HG02852 (cell line): ENCODE measurements at regions not wholly inside any gene's neighbourhood (a gene's known extent, or its start where the extent isn't known, plus 50 kb on each side); places are given as distances from the start of the nearest gene placed in this dataset.

Experiments used
- ATAC-seq: cut with Tn5 transposase; IDR thresholded peaks from one replicate; pipeline ENCODE4 v1.9.1; 2021; ENCODE audit warnings: mild to moderate bottlenecking, moderate library complexity; ENCODE audit not compliant: unreplicated experiment

DNA sequence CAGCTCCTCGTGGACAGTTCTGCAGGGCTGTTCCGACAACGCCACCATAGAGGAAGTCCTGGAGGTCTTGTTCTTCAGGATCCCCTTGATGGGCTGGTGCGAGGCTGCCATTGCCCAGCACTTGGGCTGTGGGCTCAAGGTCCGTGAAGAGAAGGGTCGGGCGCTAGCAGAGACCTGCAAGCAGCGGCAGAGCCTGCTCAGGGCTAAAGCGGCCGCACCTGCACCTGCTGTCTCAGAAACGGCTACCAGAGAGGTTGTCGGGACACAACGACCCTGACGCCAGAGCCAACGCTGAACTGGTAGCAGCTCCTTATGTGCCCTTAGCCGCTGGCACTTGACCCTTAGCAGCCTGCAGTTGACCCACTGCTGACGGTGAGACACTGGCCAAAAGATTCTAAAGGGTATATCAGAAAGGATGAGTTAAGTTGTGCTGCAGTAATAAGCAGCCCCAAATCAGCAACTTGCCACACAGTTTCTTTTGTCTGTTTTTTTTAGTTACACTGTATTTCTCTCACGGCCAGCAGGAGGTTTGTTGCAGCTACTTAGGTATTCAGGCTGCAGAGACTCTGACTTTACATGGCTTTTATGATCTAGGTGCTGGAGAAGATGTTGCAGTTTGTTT is 55.5 kb upstream of the ST6GAL2 start:
- no peak for ATAC-seq

- no peak for ATAC-seq
Observed at GRCh38 chr2:106943468-106944200, 57.7 kb upstream of the ST6GAL2 start.

DNA sequence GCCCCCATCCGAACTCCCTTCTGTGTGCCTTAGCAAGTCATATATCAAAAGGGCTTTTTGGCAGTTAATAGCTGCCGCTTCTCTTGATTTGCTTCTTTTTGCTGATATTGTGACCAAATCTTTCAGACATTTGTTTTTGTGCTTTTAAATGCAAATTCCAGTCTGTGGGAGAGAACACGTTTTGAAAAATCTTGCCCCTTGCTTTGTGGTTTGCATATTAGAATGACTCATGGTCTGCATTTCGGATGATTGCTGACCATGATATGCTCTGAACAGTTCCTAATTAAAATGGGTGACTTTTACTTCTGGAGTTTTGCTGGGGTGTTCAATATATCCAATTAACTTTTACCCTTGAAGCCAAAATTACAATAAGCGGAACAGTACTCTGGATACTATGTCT is 58.2 kb upstream of the ST6GAL2 start:
- no peak for ATAC-seq

GRCh38 chr2:106948540-106948939 is 62.6 kb upstream of the ST6GAL2 start:
- ATAC-seq = no peak

DNA sequence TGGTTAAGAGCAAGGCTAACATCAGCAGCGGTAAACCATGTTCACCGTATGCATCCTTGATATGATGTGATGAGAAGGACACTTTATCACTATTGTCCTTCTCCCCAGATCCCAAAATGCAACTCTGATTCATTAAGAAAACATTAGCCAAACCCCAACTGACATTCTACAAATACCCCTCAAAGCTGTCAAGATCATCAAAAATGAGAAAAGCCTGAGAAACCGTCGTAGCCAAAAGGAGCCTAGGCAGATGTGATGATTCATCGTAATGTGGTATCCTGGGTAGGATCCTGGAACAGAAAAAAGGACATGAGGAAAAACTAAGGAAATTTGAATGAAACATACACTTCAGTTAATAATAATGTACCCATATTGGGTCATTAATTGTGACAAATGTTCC is 67.3 kb upstream of the ST6GAL2 start:
- no peak for ATAC-seq

DNA sequence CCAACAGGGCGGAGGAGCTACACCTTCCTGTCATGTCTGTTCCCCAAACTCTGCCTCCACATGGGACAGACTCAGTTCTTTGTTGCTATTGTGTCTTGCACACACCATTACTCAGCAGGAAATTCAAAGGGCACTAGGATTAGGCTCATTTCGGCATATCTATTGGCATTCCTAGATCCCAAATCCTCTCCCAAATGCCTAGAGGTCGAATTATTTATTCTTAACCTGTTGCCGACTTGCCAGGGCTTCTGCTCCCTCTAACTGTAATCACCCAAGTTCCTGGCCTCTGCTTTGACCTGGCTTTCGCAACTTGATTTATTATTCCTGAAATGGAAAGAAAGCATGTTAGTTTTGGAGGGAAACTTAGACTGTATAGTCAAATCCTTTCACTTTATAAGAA is 67.8 kb upstream of the ST6GAL2 start:
- no peak for ATAC-seq

- ATAC-seq = no peak
Observed at GRCh38 chr2:106954304-106954703, 68.3 kb upstream of the ST6GAL2 start.

- ATAC-seq = no peak
Observed at GRCh38 chr2:106956416-106956815, 70.4 kb upstream of the ST6GAL2 start.

DNA sequence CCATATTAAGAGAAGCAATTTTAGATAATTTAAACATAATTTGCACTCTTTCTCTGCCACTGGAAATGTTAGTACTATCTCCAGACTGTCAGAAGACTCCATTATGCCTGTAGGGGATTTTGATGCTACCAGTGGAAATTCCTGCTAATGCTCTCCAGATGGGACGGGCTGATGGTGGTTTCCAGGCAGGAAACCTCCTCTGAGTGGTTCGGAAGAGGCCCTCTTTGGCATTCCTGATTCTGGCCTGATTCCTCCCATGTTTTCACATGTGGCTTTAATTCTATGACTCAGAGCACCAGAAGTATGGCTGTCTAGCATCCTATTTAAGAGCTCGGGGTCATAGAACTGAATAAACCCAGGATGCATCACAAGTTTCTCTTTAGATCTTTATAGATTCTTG is 70.9 kb upstream of the ST6GAL2 start:
- ATAC-seq = no peak

- no peak for ATAC-seq
Observed at GRCh38 chr2:106959975-106960682, 74.2 kb upstream of the ST6GAL2 start.

DNA sequence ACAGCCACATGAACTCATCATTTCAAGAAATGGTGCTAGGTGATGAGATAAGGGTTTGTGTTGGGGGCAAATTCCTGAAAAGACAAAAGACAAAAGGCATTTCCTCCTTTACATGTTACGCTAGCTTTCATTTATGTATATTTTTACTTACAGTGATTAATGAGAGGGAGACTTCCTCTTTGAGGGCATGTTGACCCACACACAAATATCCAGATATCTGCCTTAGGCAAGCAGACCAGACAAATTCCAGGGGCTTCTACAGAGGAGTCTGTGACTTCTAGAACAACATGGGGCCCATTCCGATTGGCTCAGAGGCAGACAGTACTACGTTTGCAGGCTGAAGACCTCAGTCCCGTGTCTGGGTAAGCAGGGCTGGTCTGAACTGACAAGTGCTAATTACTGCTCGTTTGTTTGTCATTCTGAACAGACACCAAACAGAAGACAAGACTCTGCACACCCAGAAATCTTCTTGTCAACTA is 74.8 kb upstream of the ST6GAL2 start:
- ATAC-seq = no peak

GRCh38 chr2:106961328-106961727 is 75.4 kb upstream of the ST6GAL2 start:
- ATAC-seq = no peak

DNA sequence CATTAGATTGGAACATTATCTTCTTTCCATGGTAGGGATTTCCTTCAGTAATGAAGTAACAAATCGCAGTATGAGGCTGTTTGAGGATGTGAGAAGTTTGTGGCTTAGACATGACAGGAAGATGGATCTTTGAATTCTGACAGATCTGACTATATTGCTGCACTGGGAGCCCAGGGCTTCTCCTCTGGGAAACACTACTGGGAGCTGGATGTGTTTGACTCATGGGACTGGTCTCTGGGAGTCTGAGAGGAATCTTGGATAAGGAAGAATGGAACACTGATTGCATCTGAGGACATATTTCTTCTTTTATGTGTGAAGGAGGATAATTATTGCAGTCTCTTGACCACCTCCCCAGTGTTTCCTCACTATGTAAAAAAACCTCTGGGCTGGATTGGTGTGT is 77.2 kb upstream of the ST6GAL2 start:
- ATAC-seq = no peak

- no peak for ATAC-seq
Observed at GRCh38 chr2:106963893-106964292, 77.9 kb upstream of the ST6GAL2 start.

GRCh38 chr2:106965611-106966010 is 79.6 kb upstream of the ST6GAL2 start:
- ATAC-seq = no peak

DNA sequence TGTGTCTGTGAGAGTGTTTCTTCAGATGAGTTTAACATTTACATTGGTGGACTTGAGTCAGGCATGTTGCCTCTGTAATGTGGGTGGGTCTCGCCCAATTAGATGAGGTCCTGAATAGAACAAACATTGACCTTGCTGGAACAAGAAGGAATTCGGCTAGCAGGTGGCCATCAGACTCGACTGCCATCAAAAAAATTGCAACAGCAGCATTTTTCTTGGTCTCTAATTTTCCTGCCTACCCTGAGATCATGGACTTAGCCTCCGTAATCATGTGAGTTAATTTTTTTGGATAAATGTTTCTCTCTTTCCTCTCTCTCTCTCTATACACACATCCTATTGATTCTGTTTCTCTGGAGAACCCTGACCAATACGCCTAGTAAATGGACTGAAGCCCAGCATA is 83.8 kb upstream of the ST6GAL2 start:
- ATAC-seq = no peak

DNA sequence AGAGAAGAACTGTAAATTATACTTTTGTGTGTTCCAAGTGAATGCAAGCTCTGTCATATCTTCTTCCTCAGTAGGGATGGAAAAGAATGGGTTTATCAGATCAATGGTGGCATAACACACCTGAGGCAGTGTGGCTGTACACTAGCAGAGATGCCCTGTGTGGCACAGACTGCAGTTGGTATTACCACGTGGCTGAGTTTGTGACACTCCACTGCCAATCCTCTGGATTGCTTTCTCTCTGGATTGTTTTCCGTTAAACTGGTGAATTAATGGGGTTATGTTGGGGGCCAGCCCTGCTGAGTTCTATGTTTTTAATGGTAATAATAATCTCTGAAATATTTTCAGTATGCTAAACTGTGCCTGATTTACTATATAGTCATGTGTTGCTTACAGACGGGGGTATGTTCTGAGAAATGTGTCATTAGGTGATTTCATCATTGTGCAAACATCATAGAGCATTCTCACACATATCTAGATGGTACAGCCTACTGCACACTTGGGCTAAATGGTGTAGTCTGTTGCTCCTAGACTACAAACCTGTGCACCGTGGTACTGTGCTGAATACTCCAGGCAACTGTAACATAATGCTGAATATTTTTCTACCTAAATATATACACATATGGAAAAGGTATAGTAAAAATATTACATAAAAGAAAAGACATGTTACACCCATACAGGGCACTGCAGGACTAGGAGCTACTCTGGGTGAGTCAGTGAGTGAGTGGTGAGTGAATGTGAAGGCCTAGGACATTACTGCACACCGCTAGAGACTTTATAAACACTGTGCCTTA is 84.7 kb upstream of the ST6GAL2 start:
- ATAC-seq = no peak

DNA sequence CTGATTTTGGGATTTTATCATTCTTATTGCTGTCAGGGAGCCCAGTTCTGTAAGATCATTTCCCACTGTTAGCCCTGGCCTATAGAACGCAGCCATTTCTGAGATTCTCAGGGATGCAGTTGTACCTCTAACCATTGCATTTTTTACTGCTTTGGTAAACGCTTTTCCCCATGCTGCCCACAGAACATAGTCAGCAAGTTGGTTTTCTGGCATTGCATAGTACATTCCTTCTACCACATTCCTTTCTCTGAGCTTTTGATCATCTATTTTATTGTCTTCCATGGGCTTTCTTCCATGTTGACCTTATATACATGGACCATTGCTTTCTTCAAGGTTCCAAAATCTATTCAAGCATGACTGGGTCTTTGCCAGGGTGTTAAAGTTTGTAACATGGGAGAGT is 86.8 kb upstream of the ST6GAL2 start:
- ATAC-seq = no peak

- ATAC-seq = no peak
Observed at GRCh38 chr2:106974891-106975290, 88.9 kb upstream of the ST6GAL2 start.

- ATAC-seq = no peak
Observed at GRCh38 chr2:106975641-106976040, 89.7 kb upstream of the ST6GAL2 start.

DNA sequence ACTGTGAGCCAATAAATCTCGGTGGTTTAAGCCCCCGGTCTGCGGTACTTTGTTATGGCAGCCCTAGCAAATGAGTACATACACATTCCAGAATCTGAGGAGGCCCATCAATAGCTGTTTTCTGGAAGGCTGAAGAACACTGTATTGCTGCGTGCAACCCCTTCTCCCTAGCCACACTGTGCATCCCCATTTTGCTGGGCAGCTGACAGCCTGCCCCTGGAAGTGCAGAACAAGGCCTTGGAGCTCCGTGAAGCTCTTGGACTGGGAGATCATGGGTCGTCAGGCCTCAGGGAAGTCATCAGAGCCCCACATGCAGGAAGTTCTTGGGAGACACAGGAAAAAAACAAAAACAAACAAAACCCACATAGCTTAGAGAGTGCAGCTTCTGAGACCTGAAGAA is 90.6 kb upstream of the ST6GAL2 start:
- no peak for ATAC-seq
